ENCODE measurements at regions not wholly inside any gene's neighbourhood (a gene's known extent, or its start where the extent isn't known, plus 50 kb on each side); places are given as distances from the start of the nearest gene placed in this dataset.

DNA sequence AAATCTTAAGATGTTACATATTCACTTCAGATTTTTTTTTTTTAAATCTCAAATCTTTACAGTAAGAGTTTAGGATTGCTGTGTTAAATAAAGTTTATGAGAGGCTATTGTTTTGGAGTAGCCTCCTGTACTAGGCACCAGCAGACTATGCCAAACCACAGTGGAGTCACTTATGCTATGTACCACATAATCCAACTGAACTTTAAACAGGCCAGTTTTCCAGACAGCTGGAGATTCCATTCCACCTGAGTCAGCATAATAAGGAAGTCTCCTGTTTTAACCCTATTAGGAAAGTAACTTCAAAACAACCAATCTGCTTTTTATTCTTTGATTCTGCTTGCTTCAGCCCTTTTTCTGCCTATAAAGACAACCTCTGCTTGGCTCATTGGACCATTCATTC is 205.2 kb downstream of the CSNK1G3 start:
- Histone ChIP-seq H3K27ac (ENCODE audit: extremely low read depth, low read depth, low read length) (no peak overlapping the region), H3K9me1 (ENCODE audit: control insufficient read depth, insufficient read depth, low read length) (no peaks in the 10 kb centered on the region), H3K79me2 (ENCODE audit: control insufficient read depth, insufficient read depth, low read length) (no peaks in the 10 kb centered on the region), H2AFZ (ENCODE audit: low read depth, low read length) (no peak overlapping the region), H3K9me3 (replicated peaks; ENCODE audit: control insufficient read depth, insufficient read depth, low read depth, low read length) (no peaks in the 10 kb centered on the region), H3K36me3 (ENCODE audit: control insufficient read depth, insufficient read depth, low read length) (no peaks in the 10 kb centered on the region), H3K9ac (ENCODE audit: insufficient read depth in 1 of 2, low read depth in 2 of 2, low read length in 2 of 2) (no peak overlapping the region), H3K4me1 (replicated peaks in 1 of 2; ENCODE audit: control insufficient read depth in 2 of 2, insufficient read depth in 2 of 2, low read length in 2 of 2) (no peaks in the 10 kb centered on the region), H3K27me3 (ENCODE audit: control insufficient read depth in 2 of 2, insufficient read depth in 2 of 2, low read length in 2 of 2) (no peaks in the 10 kb centered on the region), H4K20me1 (replicated peaks; ENCODE audit: control insufficient read depth, insufficient read depth, low read length) (no peaks in the 10 kb centered on the region), H3K4me2 (ENCODE audit: insufficient read depth, low read length) (no peak overlapping the region), H3K4me3 (no peak overlapping the region)
- DNase-seq (ENCODE audit: extremely low read depth in 1 of 4, low spot score in 3 of 4): no peak
- no peak for FAIRE-seq
- ChIA-PET POLR2A (no interaction called here), CTCF (ENCODE audit: low intra/inter-chr PET ratio) (no interaction called here)
- BruUV-seq (replicated peaks): no TSS peak
- intact Hi-C loops (cut with micrococcal nuclease) (no loop called here), in situ Hi-C loops (cut with MboI) (no loop called here)
- ATAC-seq: no peak
- TF ChIP-seq ZNF586 (CRISPR knock-in tag; conservative IDR thresholded peaks at IDR 0.05): no peak
- TF ChIP-seq MAFG (tag; conservative IDR thresholded peaks at IDR 0.05): peak; percentile 69
- no peak for TF ChIP-seq ZNF707 (CRISPR knock-in tag; conservative IDR thresholded peaks at IDR 0.05)
- TF ChIP-seq ZNF280A (IDR thresholded peaks at IDR 0.05; ENCODE audit: low read depth, partially characterized antibody): no peak
- TF ChIP-seq ZBTB12 (CRISPR knock-in tag; IDR thresholded peaks at IDR 0.05): no peak
- no peak for TF ChIP-seq ZFX (CRISPR knock-in tag; IDR thresholded peaks at IDR 0.05)
- TF ChIP-seq ZNF507 (tag; conservative IDR thresholded peaks at IDR 0.05): no peak
- no peak for TF ChIP-seq MBD2 (IDR thresholded peaks at IDR 0.05; ENCODE audit: borderline replicate concordance, low read depth)
- no peak for TF ChIP-seq EZH2 (IDR thresholded peaks at IDR 0.05; ENCODE audit: borderline replicate concordance, low read depth, low read length)
- TF ChIP-seq MAFF (IDR thresholded peaks at IDR 0.05; ENCODE audit: low read length): peak; percentile 78
- no peak for TF ChIP-seq SAP30 (IDR thresholded peaks at IDR 0.05; ENCODE audit: borderline replicate concordance, insufficient read depth, low read depth, low read length, poor library complexity, severe bottlenecking)
- TF ChIP-seq BRF1 (IDR thresholded peaks at IDR 0.05; ENCODE audit: borderline replicate concordance, extremely low read depth, insufficient read length): no peak
- peak; percentile 47; the same call in 1 of the 2 replicates for TF ChIP-seq C11orf30 (IDR thresholded peaks at IDR 0.05; ENCODE audit: low read depth)
- no peak for TF ChIP-seq ERF (CRISPR knock-in tag; IDR thresholded peaks at IDR 0.05)
- TF ChIP-seq HDAC6 (IDR thresholded peaks at IDR 0.05; ENCODE audit: low read depth, low read length): no peak
- no peak for TF ChIP-seq CHD1 (IDR thresholded peaks at IDR 0.05; ENCODE audit: low read length)
- TF ChIP-seq ZNF324 (CRISPR knock-in tag; IDR thresholded peaks at IDR 0.05): no peak
- TF ChIP-seq, protein P1, sequence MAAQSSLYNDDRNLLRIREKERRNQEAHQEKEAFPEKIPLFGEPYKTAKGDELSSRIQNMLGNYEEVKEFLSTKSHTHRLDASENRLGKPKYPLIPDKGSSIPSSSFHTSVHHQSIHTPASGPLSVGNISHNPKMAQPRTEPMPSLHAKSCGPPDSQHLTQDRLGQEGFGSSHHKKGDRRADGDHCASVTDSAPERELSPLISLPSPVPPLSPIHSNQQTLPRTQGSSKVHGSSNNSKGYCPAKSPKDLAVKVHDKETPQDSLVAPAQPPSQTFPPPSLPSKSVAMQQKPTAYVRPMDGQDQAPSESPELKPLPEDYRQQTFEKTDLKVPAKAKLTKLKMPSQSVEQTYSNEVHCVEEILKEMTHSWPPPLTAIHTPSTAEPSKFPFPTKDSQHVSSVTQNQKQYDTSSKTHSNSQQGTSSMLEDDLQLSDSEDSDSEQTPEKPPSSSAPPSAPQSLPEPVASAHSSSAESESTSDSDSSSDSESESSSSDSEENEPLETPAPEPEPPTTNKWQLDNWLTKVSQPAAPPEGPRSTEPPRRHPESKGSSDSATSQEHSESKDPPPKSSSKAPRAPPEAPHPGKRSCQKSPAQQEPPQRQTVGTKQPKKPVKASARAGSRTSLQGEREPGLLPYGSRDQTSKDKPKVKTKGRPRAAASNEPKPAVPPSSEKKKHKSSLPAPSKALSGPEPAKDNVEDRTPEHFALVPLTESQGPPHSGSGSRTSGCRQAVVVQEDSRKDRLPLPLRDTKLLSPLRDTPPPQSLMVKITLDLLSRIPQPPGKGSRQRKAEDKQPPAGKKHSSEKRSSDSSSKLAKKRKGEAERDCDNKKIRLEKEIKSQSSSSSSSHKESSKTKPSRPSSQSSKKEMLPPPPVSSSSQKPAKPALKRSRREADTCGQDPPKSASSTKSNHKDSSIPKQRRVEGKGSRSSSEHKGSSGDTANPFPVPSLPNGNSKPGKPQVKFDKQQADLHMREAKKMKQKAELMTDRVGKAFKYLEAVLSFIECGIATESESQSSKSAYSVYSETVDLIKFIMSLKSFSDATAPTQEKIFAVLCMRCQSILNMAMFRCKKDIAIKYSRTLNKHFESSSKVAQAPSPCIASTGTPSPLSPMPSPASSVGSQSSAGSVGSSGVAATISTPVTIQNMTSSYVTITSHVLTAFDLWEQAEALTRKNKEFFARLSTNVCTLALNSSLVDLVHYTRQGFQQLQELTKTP (IDR thresholded peaks at IDR 0.05; ENCODE audit: low read depth in 1 of 2, partially characterized antibody in 2 of 2): no peak
- TF ChIP-seq DPF2 (IDR thresholded peaks at IDR 0.05): no peak
- no peak for TF ChIP-seq ZNF583 (CRISPR knock-in tag; IDR thresholded peaks at IDR 0.05)

All from K562 (cell line).